DOHH2 (cell line): ENCODE measurements at regions not wholly inside any gene's neighbourhood (a gene's known extent, or its start where the extent isn't known, plus 50 kb on each side); places are given as distances from the start of the nearest gene placed in this dataset.

Experiments
- H3F3A ChIP-seq: fragments of 200-600 bp; sonication (generic), shearing (Covaris generic); 2 replicates; pipeline ENCODE4 v1.6.0; 2016; ENCODE audit warnings: antibody characterized with exemption, mild to moderate bottlenecking; ENCODE audit not compliant: control insufficient read depth, insufficient read depth
- H3K27ac ChIP-seq: fragments of 200-600 bp; sonication (generic); 2 replicates; pipeline ENCODE4 v1.5.1; 2014; ENCODE audit warnings: low read depth, mild to moderate bottlenecking, low read length, moderate library complexity
- H3K27me3 ChIP-seq: fragments of 200-600 bp; sonication (generic); 2 replicates; pipeline ENCODE4 v1.6.1; 2014; ENCODE audit warnings: mild to moderate bottlenecking, low read length, mixed read lengths; ENCODE audit not compliant: control insufficient read depth
- H3K36me3 ChIP-seq: fragments of 200-600 bp; sonication (generic); 2 replicates; pipeline ENCODE4 v1.6.1; 2014; ENCODE audit warnings: mild to moderate bottlenecking, low read length, moderate library complexity, mixed read lengths; ENCODE audit not compliant: control insufficient read depth
- H3K4me1 ChIP-seq: fragments of 200-600 bp; sonication (generic); 2 replicates; pipeline ENCODE4 v1.6.1; 2014; ENCODE audit warnings: mild to moderate bottlenecking, low read length, mixed read lengths; ENCODE audit not compliant: control insufficient read depth
- H3K4me2 ChIP-seq: fragments of 200-600 bp; sonication (generic); 2 replicates; pipeline ENCODE4 v1.6.0; 2014; ENCODE audit warnings: mild to moderate bottlenecking, low read length, moderate library complexity
- H3K4me3 ChIP-seq: fragments of 200-600 bp; sonication (generic); 2 replicates; pipeline ENCODE4 v1.5.1; 2014; ENCODE audit warnings: mild to moderate bottlenecking, low read length, mixed read lengths
- H3K79me2 ChIP-seq: fragments of 200-600 bp; sonication (generic); 2 replicates; pipeline ENCODE4 v1.6.1; 2014; ENCODE audit warnings: mild to moderate bottlenecking, low read length, mixed read lengths; ENCODE audit not compliant: control insufficient read depth
- H3K9me2 ChIP-seq: fragments of 200-600 bp; sonication (generic); replicated peaks from 2 replicates; pipeline ENCODE4 v1.6.1; 2014; ENCODE audit warnings: mild to moderate bottlenecking, low read length, mixed read lengths; ENCODE audit not compliant: control insufficient read depth
- H3K9me3 ChIP-seq: fragments of 200-600 bp; sonication (generic); 2 replicates; pipeline ENCODE4 v1.6.1; 2014; ENCODE audit warnings: antibody characterized with exemption, low read length, mixed read lengths; ENCODE audit not compliant: control insufficient read depth, insufficient read depth
- H4K20me1 ChIP-seq: fragments of 200-600 bp; sonication (generic); 2 replicates; pipeline ENCODE4 v1.6.0; 2014; ENCODE audit warnings: low read depth, mild to moderate bottlenecking, antibody characterized with exemption, low read length, moderate library complexity; ENCODE audit not compliant: control insufficient read depth, insufficient read depth
- EZH2phosphoT487 ChIP-seq: fragments of 200-600 bp; sonication (generic); IDR thresholded peaks from 2 replicates; pipeline ENCODE4 v1.6.1; 2017; ENCODE audit warnings: borderline replicate concordance, mild to moderate bottlenecking, antibody characterized with exemption, low read length, moderate library complexity, mixed read lengths
- TF ChIP-seq, protein P1 (sequence below): fragments of 200-600 bp; sonication (generic); IDR thresholded peaks from one replicate; pipeline ENCODE4 v1.5.1; 2014; ENCODE audit warnings: antibody characterized with exemption, mild to moderate bottlenecking, low read depth, low read length; ENCODE audit not compliant: poor library complexity, severe bottlenecking

DNA sequence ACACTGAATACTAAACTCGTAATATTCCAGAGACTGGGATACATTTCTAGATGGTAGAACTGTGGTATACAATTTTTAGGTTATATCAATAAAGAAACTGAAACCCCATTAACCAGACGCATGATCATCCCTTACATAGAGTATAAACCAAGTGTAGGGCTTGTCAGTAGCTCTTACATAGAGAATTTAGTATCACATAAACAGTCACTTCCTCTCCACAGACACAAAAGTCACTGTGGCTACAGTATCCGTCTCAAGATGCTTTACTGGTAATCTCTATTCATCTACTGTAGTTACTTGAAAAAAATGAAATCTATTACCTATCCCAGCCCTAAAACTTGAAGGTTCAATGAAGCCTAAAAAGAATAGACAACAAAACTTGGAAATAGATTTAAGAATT, 252.3 kb upstream of the TMPRSS15 start:
- Histone ChIP-seq H3K4me2 (no peak overlapping the region), H3K27ac (no peak overlapping the region), H3K4me3 (no peak overlapping the region), H3K4me1 (no peaks in the 10 kb centered on the region), H3K9me3 (peaks cover 3% of the 10 kb centered on the region; the same call in 1 of the 2 replicates), H3K36me3 (no peaks in the 10 kb centered on the region), H3F3A (no peaks in the 10 kb centered on the region), H4K20me1 (no peaks in the 10 kb centered on the region), H3K9me2 (no peaks in the 10 kb centered on the region), H3K27me3 (no peaks in the 10 kb centered on the region), H3K79me2 (no peaks in the 10 kb centered on the region)
- TF ChIP-seq, protein P1, sequence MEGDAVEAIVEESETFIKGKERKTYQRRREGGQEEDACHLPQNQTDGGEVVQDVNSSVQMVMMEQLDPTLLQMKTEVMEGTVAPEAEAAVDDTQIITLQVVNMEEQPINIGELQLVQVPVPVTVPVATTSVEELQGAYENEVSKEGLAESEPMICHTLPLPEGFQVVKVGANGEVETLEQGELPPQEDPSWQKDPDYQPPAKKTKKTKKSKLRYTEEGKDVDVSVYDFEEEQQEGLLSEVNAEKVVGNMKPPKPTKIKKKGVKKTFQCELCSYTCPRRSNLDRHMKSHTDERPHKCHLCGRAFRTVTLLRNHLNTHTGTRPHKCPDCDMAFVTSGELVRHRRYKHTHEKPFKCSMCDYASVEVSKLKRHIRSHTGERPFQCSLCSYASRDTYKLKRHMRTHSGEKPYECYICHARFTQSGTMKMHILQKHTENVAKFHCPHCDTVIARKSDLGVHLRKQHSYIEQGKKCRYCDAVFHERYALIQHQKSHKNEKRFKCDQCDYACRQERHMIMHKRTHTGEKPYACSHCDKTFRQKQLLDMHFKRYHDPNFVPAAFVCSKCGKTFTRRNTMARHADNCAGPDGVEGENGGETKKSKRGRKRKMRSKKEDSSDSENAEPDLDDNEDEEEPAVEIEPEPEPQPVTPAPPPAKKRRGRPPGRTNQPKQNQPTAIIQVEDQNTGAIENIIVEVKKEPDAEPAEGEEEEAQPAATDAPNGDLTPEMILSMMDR = no peak
- no peak for TF ChIP-seq EZH2phosphoT487

DNA sequence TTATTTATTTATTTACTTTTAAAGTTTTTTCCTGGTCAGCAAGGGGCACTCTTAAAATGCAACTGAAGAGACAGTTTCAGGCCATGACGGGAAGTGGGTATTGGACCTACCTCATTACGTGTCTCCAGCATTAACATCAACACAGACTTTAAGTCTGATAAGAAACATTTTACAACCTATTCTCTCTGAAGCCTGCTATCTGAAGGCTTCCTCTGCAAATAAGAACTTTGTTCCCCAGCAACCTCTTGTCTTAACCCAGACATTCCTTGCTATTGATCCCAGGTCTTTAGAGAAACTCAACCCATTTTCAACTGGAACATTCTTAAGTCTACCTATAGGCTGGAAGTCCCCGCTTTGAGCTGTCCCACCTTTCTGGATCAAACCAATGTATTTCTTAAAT, 258.3 kb upstream of the TMPRSS15 start:
- H3K9me2 ChIP-seq = no peaks in the 10 kb centered on the region
- no peaks in the 10 kb centered on the region for H3K4me1 ChIP-seq
- no peaks in the 10 kb centered on the region for H3K36me3 ChIP-seq
- no peak overlapping the region for H3K27ac ChIP-seq
- no peaks in the 10 kb centered on the region for H3K79me2 ChIP-seq
- no peaks in the 10 kb centered on the region for H3K27me3 ChIP-seq
- TF ChIP-seq EZH2phosphoT487 = no peak
- TF ChIP-seq, protein P1 = no peak
- H3K9me3 ChIP-seq = no peaks in the 10 kb centered on the region
- no peak overlapping the region for H3K4me3 ChIP-seq
- H4K20me1 ChIP-seq = no peaks in the 10 kb centered on the region
- H3F3A ChIP-seq = no peaks in the 10 kb centered on the region
- no peak overlapping the region for H3K4me2 ChIP-seq

DNA sequence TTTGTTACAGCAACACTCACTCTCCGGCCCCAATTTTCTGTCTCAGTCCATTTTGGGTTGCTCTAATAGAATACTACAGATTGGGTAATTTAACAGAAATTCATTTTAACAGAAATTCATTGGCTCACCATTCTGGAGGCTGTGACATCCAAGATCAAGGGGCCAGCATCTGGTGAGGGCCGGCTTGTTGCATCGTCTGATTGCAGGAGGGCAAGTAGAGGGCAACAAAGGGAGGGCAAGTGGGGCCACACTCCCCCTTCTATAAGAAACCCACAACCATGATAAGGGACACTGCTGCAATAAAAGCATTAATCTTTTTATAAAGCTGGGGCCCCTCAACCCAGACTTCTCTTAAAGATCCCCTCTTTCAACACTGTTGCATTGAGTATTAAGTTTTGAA, 260.1 kb upstream of the TMPRSS15 start:
- no peaks in the 10 kb centered on the region for H3K9me2 ChIP-seq
- no peaks in the 10 kb centered on the region for H3K79me2 ChIP-seq
- H3F3A ChIP-seq = no peaks in the 10 kb centered on the region
- no peaks in the 10 kb centered on the region for H4K20me1 ChIP-seq
- H3K4me1 ChIP-seq = no peaks in the 10 kb centered on the region
- H3K4me3 ChIP-seq = no peak overlapping the region
- H3K27ac ChIP-seq = no peak overlapping the region
- no peaks in the 10 kb centered on the region for H3K36me3 ChIP-seq
- no peaks in the 10 kb centered on the region for H3K9me3 ChIP-seq
- TF ChIP-seq EZH2phosphoT487 = no peak
- TF ChIP-seq, protein P1 = no peak
- no peak overlapping the region for H3K4me2 ChIP-seq
- H3K27me3 ChIP-seq = no peaks in the 10 kb centered on the region

DNA sequence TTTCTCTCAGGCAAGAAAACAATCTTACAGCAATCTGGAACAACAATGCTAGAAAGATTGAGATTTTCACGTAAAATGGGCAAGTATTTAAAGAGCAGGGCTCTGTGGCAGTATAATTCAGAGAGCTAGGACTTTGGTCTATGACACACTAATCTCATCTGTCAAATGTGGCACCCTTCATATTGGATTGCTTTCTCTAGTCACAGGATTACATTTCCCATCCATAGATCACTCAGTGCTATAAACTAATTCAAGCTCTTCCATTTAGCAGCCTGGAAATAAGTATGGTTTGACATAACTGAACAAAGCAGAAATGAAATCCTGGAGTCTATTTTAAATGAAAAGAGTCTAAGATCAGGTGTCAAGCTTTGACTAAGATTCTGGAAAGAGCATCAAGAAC, 263.1 kb upstream of the TMPRSS15 start:
- Histone ChIP-seq H3K27ac (no peak overlapping the region), H3K9me2 (no peaks in the 10 kb centered on the region), H3K27me3 (no peaks in the 10 kb centered on the region), H3K9me3 (no peaks in the 10 kb centered on the region), H4K20me1 (no peaks in the 10 kb centered on the region), H3K4me2 (no peak overlapping the region), H3K4me3 (no peak overlapping the region), H3K4me1 (no peaks in the 10 kb centered on the region), H3K36me3 (no peaks in the 10 kb centered on the region), H3K79me2 (no peaks in the 10 kb centered on the region), H3F3A (no peaks in the 10 kb centered on the region)
- TF ChIP-seq, protein P1 = no peak
- no peak for TF ChIP-seq EZH2phosphoT487
